ENCODE measurements at regions not wholly inside any gene's neighbourhood (a gene's known extent, or its start where the extent isn't known, plus 50 kb on each side); places are given as distances from the start of the nearest gene placed in this dataset.
A peak's percentile ranks its signal among the peaks of the same experiment; 100 is the strongest.

- H3K18ac ChIP-seq (ENCODE audit: low read depth in 1 of 2, low read length in 2 of 2): no peak overlapping the region
- H3K9me3 ChIP-seq (ENCODE audit: control insufficient read depth, low read length): no peaks in the 10 kb centered on the region
- no peak overlapping the region for H3K4me3 ChIP-seq (ENCODE audit: insufficient read depth in 1 of 2, low read depth in 1 of 2, low read length in 2 of 2)
- H3K4me2 ChIP-seq (ENCODE audit: low read length, poor library complexity, severe bottlenecking): no peak overlapping the region
- no peaks in the 10 kb centered on the region for H3K4me1 ChIP-seq (ENCODE audit: control insufficient read depth, insufficient read depth, low read depth, low read length)
- no peak overlapping the region for H4K91ac ChIP-seq (ENCODE audit: low read length)
- no peak overlapping the region for H2AFZ ChIP-seq (ENCODE audit: low read depth, low read length)
- H2BK120ac ChIP-seq (ENCODE audit: low read depth, low read length): no peak overlapping the region
- H3K79me1 ChIP-seq (replicated peaks; ENCODE audit: low read length, poor library complexity, severe bottlenecking): no peaks in the 10 kb centered on the region
- H3K36me3 ChIP-seq (ENCODE audit: control insufficient read depth in 1 of 2, insufficient read depth in 2 of 2, low read depth in 1 of 2, low read length in 2 of 2): no peaks in the 10 kb centered on the region
- no peak for DNase-seq
- H2AK5ac ChIP-seq (ENCODE audit: low read length, severe bottlenecking): no peak overlapping the region
- peaks cover 0 to 13% of the 10 kb centered on the region in 2 experiments for H3K27me3 ChIP-seq (ENCODE audit: control insufficient read depth in 1 of 2, insufficient read depth in 1 of 2, low read length in 2 of 2)
- H2BK15ac ChIP-seq (ENCODE audit: low read depth, poor library complexity, severe bottlenecking): no peak overlapping the region
- no peak overlapping the region for H3K14ac ChIP-seq (ENCODE audit: low read length in 2 of 2)
- H2BK5ac ChIP-seq (ENCODE audit: low read depth, low read length, poor library complexity, severe bottlenecking): no peak overlapping the region
- no peak overlapping the region for H3K9ac ChIP-seq (ENCODE audit: low read length)
- H3K23ac ChIP-seq (ENCODE audit: low read length in 2 of 2): no peak overlapping the region
- no peak overlapping the region for H3K27ac ChIP-seq (ENCODE audit: low read length, poor library complexity, severe bottlenecking)
- H3K4ac ChIP-seq (ENCODE audit: low read depth in 1 of 2, low read length in 2 of 2): no peak overlapping the region
- H4K8ac ChIP-seq (ENCODE audit: low read length): no peak overlapping the region
- no peak overlapping the region for H2BK12ac ChIP-seq (ENCODE audit: low read length in 2 of 2)
- 78% methylated on average over 3 of the region's 3 CpGs for WGBS
Observed at GRCh38 chrX:38974542-38974941, 173.3 kb downstream of the MID1IP1 start.

- Histone ChIP-seq H3K4me3 (ENCODE audit: insufficient read depth in 1 of 2, low read depth in 1 of 2, low read length in 2 of 2) (no peak overlapping the region), H3K27me3 (ENCODE audit: control insufficient read depth in 1 of 2, insufficient read depth in 1 of 2, low read length in 2 of 2) (peaks cover 0 to 13% of the 10 kb centered on the region in 2 experiments), H2BK5ac (ENCODE audit: low read depth, low read length, poor library complexity, severe bottlenecking) (no peak overlapping the region), H3K4ac (ENCODE audit: low read depth in 1 of 2, low read length in 2 of 2) (no peak overlapping the region), H3K79me1 (replicated peaks; ENCODE audit: low read length, poor library complexity, severe bottlenecking) (no peaks in the 10 kb centered on the region), H2BK120ac (ENCODE audit: low read depth, low read length) (no peak overlapping the region), H2BK15ac (ENCODE audit: low read depth, poor library complexity, severe bottlenecking) (no peak overlapping the region), H2AK5ac (ENCODE audit: low read length, severe bottlenecking) (no peak overlapping the region), H4K8ac (ENCODE audit: low read length) (no peak overlapping the region), H3K18ac (ENCODE audit: low read depth in 1 of 2, low read length in 2 of 2) (no peak overlapping the region), H3K36me3 (ENCODE audit: control insufficient read depth in 1 of 2, insufficient read depth in 2 of 2, low read depth in 1 of 2, low read length in 2 of 2) (no peaks in the 10 kb centered on the region), H3K14ac (ENCODE audit: low read length in 2 of 2) (no peak overlapping the region), H3K27ac (ENCODE audit: low read length, poor library complexity, severe bottlenecking) (no peak overlapping the region), H3K4me1 (ENCODE audit: control insufficient read depth, insufficient read depth, low read depth, low read length) (no peaks in the 10 kb centered on the region), H3K23ac (ENCODE audit: low read length in 2 of 2) (no peak overlapping the region), H2AFZ (ENCODE audit: low read depth, low read length) (no peak overlapping the region), H3K9ac (ENCODE audit: low read length) (no peak overlapping the region), H4K91ac (ENCODE audit: low read length) (no peak overlapping the region), H3K9me3 (ENCODE audit: control insufficient read depth, low read length) (no peaks in the 10 kb centered on the region), H2BK12ac (ENCODE audit: low read length in 2 of 2) (no peak overlapping the region), H3K4me2 (ENCODE audit: low read length, poor library complexity, severe bottlenecking) (no peak overlapping the region)
- DNase-seq: no peak
Observed at GRCh38 chrX:38975368-38975942, 174.2 kb downstream of the MID1IP1 start.

GRCh38 chrX:38982370-38982769, 181.1 kb downstream of the MID1IP1 start:
- Histone ChIP-seq H2BK120ac (ENCODE audit: low read depth, low read length) (no peak overlapping the region), H2BK5ac (ENCODE audit: low read depth, low read length, poor library complexity, severe bottlenecking) (no peak overlapping the region), H3K27me3 (ENCODE audit: control insufficient read depth in 1 of 2, insufficient read depth in 1 of 2, low read length in 2 of 2) (peaks cover 0 to 11% of the 10 kb centered on the region in 2 experiments), H3K14ac (ENCODE audit: low read length in 2 of 2) (no peak overlapping the region), H2BK12ac (ENCODE audit: low read length in 2 of 2) (no peak overlapping the region), H2BK15ac (ENCODE audit: low read depth, poor library complexity, severe bottlenecking) (no peak overlapping the region), H4K8ac (ENCODE audit: low read length) (no peak overlapping the region), H4K91ac (ENCODE audit: low read length) (no peak overlapping the region), H3K4me2 (ENCODE audit: low read length, poor library complexity, severe bottlenecking) (no peak overlapping the region), H3K79me1 (replicated peaks; ENCODE audit: low read length, poor library complexity, severe bottlenecking) (no peaks in the 10 kb centered on the region), H3K9me3 (ENCODE audit: control insufficient read depth, low read length) (no peaks in the 10 kb centered on the region), H3K27ac (ENCODE audit: low read length, poor library complexity, severe bottlenecking) (no peak overlapping the region), H2AFZ (ENCODE audit: low read depth, low read length) (no peak overlapping the region), H3K4me1 (ENCODE audit: control insufficient read depth, insufficient read depth, low read depth, low read length) (peaks cover 2% of the 10 kb centered on the region), H3K4me3 (ENCODE audit: insufficient read depth in 1 of 2, low read depth in 1 of 2, low read length in 2 of 2) (no peak overlapping the region), H3K36me3 (ENCODE audit: control insufficient read depth in 1 of 2, insufficient read depth in 2 of 2, low read depth in 1 of 2, low read length in 2 of 2) (no peaks in the 10 kb centered on the region), H3K18ac (ENCODE audit: low read depth in 1 of 2, low read length in 2 of 2) (no peak overlapping the region), H3K4ac (ENCODE audit: low read depth in 1 of 2, low read length in 2 of 2) (no peak overlapping the region), H3K23ac (ENCODE audit: low read length in 2 of 2) (no peak overlapping the region), H2AK5ac (ENCODE audit: low read length, severe bottlenecking) (no peak overlapping the region), H3K9ac (ENCODE audit: low read length) (no peak overlapping the region)
- DNase-seq: no peak
- 57% methylated on average over 2 of the region's 3 CpGs for WGBS

- no peaks in the 10 kb centered on the region for H3K9me3 ChIP-seq (ENCODE audit: control insufficient read depth, low read length)
- H3K4me3 ChIP-seq (ENCODE audit: insufficient read depth in 1 of 2, low read depth in 1 of 2, low read length in 2 of 2): no peak overlapping the region
- H2AFZ ChIP-seq (ENCODE audit: low read depth, low read length): peak overlapping the region; percentile 3
- DNase-seq: no peak
- H3K4me2 ChIP-seq (ENCODE audit: low read length, poor library complexity, severe bottlenecking): no peak overlapping the region
- no peak overlapping the region for H4K91ac ChIP-seq (ENCODE audit: low read length)
- no peak overlapping the region for H3K9ac ChIP-seq (ENCODE audit: low read length)
- H3K36me3 ChIP-seq (ENCODE audit: control insufficient read depth in 1 of 2, insufficient read depth in 2 of 2, low read depth in 1 of 2, low read length in 2 of 2): no peaks in the 10 kb centered on the region
- no peak overlapping the region for H3K4ac ChIP-seq (ENCODE audit: low read depth in 1 of 2, low read length in 2 of 2)
- H4K8ac ChIP-seq (ENCODE audit: low read length): no peak overlapping the region
- no peak overlapping the region for H3K18ac ChIP-seq (ENCODE audit: low read depth in 1 of 2, low read length in 2 of 2)
- H3K4me1 ChIP-seq (ENCODE audit: control insufficient read depth, insufficient read depth, low read depth, low read length): peaks cover 2% of the 10 kb centered on the region
- H3K79me1 ChIP-seq (replicated peaks; ENCODE audit: low read length, poor library complexity, severe bottlenecking): no peaks in the 10 kb centered on the region
- peaks cover 0 to 11% of the 10 kb centered on the region in 2 experiments for H3K27me3 ChIP-seq (ENCODE audit: control insufficient read depth in 1 of 2, insufficient read depth in 1 of 2, low read length in 2 of 2)
- H2BK120ac ChIP-seq (ENCODE audit: low read depth, low read length): no peak overlapping the region
- no peak overlapping the region for H3K14ac ChIP-seq (ENCODE audit: low read length in 2 of 2)
- H2BK12ac ChIP-seq (ENCODE audit: low read length in 2 of 2): no peak overlapping the region
- no peak overlapping the region for H3K27ac ChIP-seq (ENCODE audit: low read length, poor library complexity, severe bottlenecking)
- no peak overlapping the region for H2BK5ac ChIP-seq (ENCODE audit: low read depth, low read length, poor library complexity, severe bottlenecking)
- H2BK15ac ChIP-seq (ENCODE audit: low read depth, poor library complexity, severe bottlenecking): no peak overlapping the region
- no peak overlapping the region for H2AK5ac ChIP-seq (ENCODE audit: low read length, severe bottlenecking)
- 49% methylated on average over 3 of the region's 3 CpGs for WGBS
- no peak overlapping the region for H3K23ac ChIP-seq (ENCODE audit: low read length in 2 of 2)
Observed at GRCh38 chrX:38982843-38983242, 181.6 kb downstream of the MID1IP1 start.
